ENCODE measurements at regions not wholly inside any gene's neighbourhood (a gene's known extent, or its start where the extent isn't known, plus 50 kb on each side); places are given as distances from the start of the nearest gene placed in this dataset.

- TF ChIP-seq CTCF (conservative IDR thresholded peaks at IDR 0.05; ENCODE audit: low read depth in 2 of 2) (no peak), JUNB (IDR thresholded peaks at IDR 0.05; ENCODE audit: unreplicated experiment) (no peak), NANOG (IDR thresholded peaks at IDR 0.05; ENCODE audit: borderline replicate concordance) (no peak)
Measured at GRCh38 chr6:135673501-135674309, 176.2 kb upstream of the AHI1 start (continued).

GRCh38 chr6:135675026-135675425, 176.5 kb upstream of the PDE7B start:
- no peak for DNase-seq (ENCODE audit: low spot score)
- Histone ChIP-seq H3K27me3 (ENCODE audit: insufficient read depth) (no peaks in the 10 kb centered on the region), H3K4me1 (ENCODE audit: insufficient read depth) (no peaks in the 10 kb centered on the region), H3K4me3 (no peak overlapping the region), H3K9me2 (ENCODE audit: insufficient read depth) (no peaks in the 10 kb centered on the region), H2AFZ (no peak overlapping the region), H3K27ac (ENCODE audit: low read depth) (no peak overlapping the region), H3F3A (replicated peaks; ENCODE audit: low read depth) (no peaks in the 10 kb centered on the region), H3K4me2 (no peak overlapping the region), H4K20me1 (replicated peaks; ENCODE audit: insufficient read depth) (no peaks in the 10 kb centered on the region), H3K36me3 (ENCODE audit: insufficient read depth) (no peaks in the 10 kb centered on the region), H3K79me2 (replicated peaks; ENCODE audit: insufficient read depth) (no peaks in the 10 kb centered on the region)
- Mint-ChIP-seq H3K4me1 (no peaks in the 10 kb centered on the region), H3K9me3 (no peaks in the 10 kb centered on the region), H3K36me3 (ENCODE audit: low read depth) (no peaks in the 10 kb centered on the region), H3K4me3 (no peak overlapping the region), H3K27me3 (ENCODE audit: insufficient read depth, low read depth, poor library complexity) (peaks cover 4% of the 10 kb centered on the region), H3K27ac (no peak overlapping the region)
- ATAC-seq: no peak
- TF ChIP-seq CREB1 (CRISPR knock-in tag; IDR thresholded peaks at IDR 0.05; ENCODE audit: low read depth) (no peak), ZNF114 (CRISPR knock-in tag; IDR thresholded peaks at IDR 0.05) (no peak), POLR2AphosphoS5 (IDR thresholded peaks at IDR 0.05; ENCODE audit: low read depth) (no peak), NANOG (IDR thresholded peaks at IDR 0.05; ENCODE audit: borderline replicate concordance) (no peak), JUNB (IDR thresholded peaks at IDR 0.05; ENCODE audit: unreplicated experiment) (no peak), ZNF462 (CRISPR knock-in tag; IDR thresholded peaks at IDR 0.05) (no peak), STAT1 (IDR thresholded peaks at IDR 0.05; ENCODE audit: unreplicated experiment) (no peak), EZH2 (IDR thresholded peaks at IDR 0.05; ENCODE audit: low read depth, unreplicated experiment) (no peak), CTCF (conservative IDR thresholded peaks at IDR 0.05; ENCODE audit: low read depth in 2 of 2) (no peak)

All from GM23338 (cell line).